Activated CD8-positive, alpha-beta memory T cell treated with anti-CD3 and anti-CD28 coated beads for 36 hours (primary cell): ENCODE measurements at regions not wholly inside any gene's neighbourhood (a gene's known extent, or its start where the extent isn't known, plus 50 kb on each side); places are given as distances from the start of the nearest gene placed in this dataset.

Experiments
- CTCF ChIA-PET: fragments of 350-600 bp; sonication (Branson Sonifier 250); formaldehyde crosslinking; loops from one replicate; lab custom pipeline; 2021; ENCODE audit warnings: antibody characterized with exemption; lab: Charles Lee
- POLR2A ChIA-PET: fragments of 350-600 bp; sonication (Branson Sonifier 250); formaldehyde crosslinking; loops from one replicate; lab custom pipeline; 2021; ENCODE audit warnings: antibody characterized with exemption; lab: Charles Lee

GRCh38 chr3:106263011-106263410, 394.2 kb upstream of the CBLB start:
- ChIA-PET POLR2A (no interaction called here), CTCF (no interaction called here)

- POLR2A ChIA-PET = no interaction called here
- CTCF ChIA-PET = no interaction called here
Measured at GRCh38 chr3:106263546-106263945, 394.7 kb upstream of the CBLB start.

GRCh38 chr3:106265704-106266103, 396.9 kb upstream of the CBLB start:
- ChIA-PET POLR2A (no interaction called here), CTCF (no interaction called here)

DNA sequence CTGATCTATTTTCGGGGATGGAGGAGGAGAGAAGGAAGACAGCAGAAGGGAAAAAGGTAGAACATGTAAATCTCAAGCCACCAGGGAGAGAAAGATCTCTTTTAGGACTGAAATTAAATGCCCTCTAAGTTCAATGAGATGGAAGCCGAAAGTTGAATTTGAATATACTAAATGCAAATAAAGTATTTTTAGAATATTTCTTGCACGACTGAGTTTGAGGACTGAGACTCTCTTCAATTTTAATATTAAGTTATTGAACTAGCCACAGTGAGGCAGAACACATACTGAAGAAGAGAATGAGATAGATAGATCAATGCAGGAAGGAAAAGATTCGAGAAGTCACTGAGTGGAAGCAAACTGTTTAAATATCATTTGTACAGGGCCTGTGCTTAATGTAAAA, 399.9 kb upstream of the CBLB start:
- ChIA-PET POLR2A (no interaction called here), CTCF (no interaction called here)

DNA sequence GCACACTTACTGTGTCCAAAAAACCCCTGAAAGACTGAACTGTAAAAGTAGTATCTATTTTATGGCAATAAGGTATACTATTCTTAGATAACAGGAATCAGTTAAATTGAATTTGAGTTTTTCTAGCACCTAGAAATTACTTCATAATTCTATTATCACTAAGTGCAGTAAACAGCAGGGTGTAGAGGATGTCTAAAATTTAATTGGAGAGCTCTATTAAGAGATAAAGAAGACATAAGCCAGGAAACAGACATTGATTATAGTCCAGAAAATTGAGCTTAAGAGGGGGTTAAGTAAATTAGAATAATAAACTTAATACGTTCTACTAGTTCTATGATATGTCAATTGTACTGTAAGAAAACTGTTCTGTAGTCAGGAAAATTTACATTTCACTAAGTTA, 403.5 kb upstream of the CBLB start:
- POLR2A ChIA-PET = no interaction called here

DNA sequence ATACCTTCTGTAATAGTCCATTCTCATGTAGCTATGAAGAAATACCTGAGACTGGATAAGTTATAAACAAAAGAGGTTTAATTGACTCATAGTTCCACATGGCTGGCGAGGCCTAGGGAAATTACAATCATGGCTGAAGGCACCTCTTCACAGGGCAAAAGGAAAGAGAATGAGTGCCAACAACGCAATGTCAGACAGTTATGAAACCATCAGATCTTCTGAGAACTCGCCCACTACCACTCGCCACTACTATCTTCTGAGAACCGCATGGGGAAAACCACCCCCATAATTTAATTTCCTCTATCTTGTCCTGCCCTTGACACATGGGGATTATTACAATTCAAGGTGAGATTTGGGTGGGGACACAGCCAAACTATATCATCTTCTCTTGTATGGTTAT, 406.8 kb upstream of the CBLB start:
- ChIA-PET CTCF (no interaction called here), POLR2A (no interaction called here)

More for the DNA sequence above, 403.5 kb upstream of the CBLB start:
- CTCF ChIA-PET = no interaction called here

- ChIA-PET CTCF (no interaction called here), POLR2A (no interaction called here)
Measured at GRCh38 chr3:106276151-106276550, 407.3 kb upstream of the CBLB start.

DNA sequence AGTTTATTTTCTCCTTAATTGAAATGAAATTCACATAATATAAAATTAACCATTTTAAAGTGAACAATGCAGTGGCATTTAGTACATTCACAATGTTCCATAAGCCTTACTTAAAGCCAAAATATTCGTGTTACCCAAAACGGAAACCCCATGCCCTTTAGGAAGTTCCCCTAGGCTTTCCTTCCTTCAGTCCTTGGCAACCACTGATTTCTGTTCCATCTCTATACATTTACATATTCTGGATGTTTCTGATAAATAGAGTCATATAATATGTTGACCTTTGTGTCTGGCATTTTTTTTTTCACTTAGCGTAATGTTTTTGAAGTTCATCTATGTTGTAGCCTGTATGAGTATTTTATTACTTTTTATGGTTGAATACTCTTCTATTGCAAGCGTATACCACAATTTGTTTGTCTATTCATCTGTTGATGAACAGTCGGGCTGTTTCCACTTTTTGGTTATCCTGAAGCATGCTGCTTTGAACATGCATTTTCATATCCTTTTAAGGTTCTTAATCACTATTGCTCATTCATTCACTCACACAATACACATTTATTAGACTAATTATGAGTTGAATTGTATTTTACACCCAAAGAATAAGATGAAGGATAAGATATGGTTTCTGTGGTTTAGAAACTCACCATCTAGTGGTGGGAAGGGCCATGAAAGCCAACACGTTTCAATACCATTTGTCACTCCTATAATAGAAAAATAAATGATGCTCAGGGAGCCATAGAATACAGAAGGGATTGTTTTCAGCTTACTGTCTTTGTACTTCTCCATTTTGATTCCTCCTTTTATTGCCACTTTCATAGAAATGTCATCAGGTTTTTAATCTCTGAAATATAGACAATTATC, 408.2 kb upstream of the CBLB start:
- ChIA-PET CTCF (no interaction called here), POLR2A (no interaction called here)

- POLR2A ChIA-PET = no interaction called here
Measured at GRCh38 chr3:106277731-106278130, 408.9 kb upstream of the CBLB start.

DNA sequence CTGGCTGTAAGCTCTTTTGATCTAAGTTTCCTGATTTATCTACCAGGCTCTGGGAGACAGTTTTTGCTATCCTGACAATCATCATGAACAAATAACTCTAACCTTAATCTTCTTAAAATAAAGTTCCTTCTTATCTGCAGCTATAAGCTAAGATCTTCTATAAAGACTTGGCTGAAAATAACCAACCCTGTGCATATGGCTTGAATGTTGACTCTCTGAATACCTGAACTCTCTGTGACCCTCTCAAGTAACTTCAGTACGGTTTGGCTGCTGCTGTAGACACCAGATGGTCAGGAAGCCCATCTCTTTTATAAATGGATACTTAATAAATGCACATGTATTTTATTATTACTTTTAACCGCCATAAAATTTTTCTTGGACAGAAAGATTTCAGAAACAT, 412.4 kb upstream of the CBLB start:
- CTCF ChIA-PET = no interaction called here

More at GRCh38 chr3:106277731-106278130, 408.9 kb upstream of the CBLB start:
- CTCF ChIA-PET = no interaction called here

DNA sequence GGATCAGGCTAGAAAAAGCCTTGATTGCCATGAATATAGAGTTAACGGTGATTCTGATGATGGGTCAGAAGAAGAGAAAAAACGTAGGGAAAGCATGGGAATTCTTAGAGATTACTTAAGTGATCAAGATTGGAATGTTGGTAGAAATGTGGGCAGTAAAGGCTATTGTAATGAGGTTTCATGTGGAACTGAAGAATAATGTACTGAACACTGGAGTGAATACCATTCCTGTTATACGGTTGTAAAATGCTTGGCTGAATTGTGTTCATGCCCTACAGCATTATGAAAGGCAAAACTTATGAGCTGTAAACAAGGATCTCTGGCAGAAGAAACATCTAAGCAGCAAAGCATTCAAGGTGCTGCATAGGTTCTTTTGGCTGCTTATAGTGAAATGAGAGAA, 414.1 kb upstream of the CBLB start:
- CTCF ChIA-PET = no interaction called here
- POLR2A ChIA-PET = no interaction called here

More for the DNA sequence above, 412.4 kb upstream of the CBLB start:
- POLR2A ChIA-PET = no interaction called here

- POLR2A ChIA-PET = no interaction called here
Measured at GRCh38 chr3:106288781-106289180, 420.0 kb upstream of the CBLB start.

GRCh38 chr3:106290304-106290997, 421.6 kb upstream of the CBLB start:
- ChIA-PET POLR2A (no interaction called here), CTCF (no interaction called here)

More at GRCh38 chr3:106288781-106289180, 420.0 kb upstream of the CBLB start:
- CTCF ChIA-PET = no interaction called here

DNA sequence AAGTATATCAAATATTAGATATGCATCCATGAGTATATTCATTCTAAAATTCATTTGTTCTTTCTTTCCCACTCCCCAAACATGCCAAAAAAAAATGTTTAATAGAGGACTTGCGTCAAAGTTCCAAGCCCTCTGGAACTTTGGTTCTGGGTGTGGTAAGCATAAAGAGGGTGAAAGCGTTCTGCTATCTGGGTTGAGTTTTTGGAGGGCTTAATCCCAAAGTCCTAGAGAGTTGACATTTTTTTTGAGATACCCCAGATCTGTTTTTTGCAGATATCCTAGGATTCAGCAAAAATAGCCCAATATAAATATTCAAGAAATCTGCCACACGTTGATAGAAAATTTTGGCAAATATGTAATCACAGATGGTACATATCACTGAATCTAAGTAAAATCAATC, 424.3 kb upstream of the CBLB start:
- POLR2A ChIA-PET = no interaction called here
- CTCF ChIA-PET = no interaction called here

DNA sequence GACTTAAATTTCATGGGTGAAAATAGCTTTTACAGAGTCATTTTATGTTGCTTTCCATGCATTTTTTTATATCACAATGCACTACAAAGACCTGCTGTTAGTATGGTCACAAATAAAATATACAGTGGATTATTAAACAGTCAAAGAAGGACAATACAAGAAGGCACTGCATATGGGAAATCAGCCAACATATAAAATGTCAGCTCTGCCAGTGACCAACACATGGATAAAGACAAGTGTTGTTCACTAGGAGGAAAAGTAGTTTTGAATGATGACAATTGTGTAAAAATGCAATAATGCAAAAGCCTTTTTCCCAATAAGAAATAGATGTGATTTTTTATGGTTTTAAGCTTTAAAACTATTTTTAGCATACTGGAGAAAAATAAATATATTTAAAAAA, 425.3 kb upstream of the CBLB start:
- ChIA-PET CTCF (no interaction called here), POLR2A (no interaction called here)

- POLR2A ChIA-PET = no interaction called here
- CTCF ChIA-PET = no interaction called here
Measured at GRCh38 chr3:106296062-106296461, 427.2 kb upstream of the CBLB start.

DNA sequence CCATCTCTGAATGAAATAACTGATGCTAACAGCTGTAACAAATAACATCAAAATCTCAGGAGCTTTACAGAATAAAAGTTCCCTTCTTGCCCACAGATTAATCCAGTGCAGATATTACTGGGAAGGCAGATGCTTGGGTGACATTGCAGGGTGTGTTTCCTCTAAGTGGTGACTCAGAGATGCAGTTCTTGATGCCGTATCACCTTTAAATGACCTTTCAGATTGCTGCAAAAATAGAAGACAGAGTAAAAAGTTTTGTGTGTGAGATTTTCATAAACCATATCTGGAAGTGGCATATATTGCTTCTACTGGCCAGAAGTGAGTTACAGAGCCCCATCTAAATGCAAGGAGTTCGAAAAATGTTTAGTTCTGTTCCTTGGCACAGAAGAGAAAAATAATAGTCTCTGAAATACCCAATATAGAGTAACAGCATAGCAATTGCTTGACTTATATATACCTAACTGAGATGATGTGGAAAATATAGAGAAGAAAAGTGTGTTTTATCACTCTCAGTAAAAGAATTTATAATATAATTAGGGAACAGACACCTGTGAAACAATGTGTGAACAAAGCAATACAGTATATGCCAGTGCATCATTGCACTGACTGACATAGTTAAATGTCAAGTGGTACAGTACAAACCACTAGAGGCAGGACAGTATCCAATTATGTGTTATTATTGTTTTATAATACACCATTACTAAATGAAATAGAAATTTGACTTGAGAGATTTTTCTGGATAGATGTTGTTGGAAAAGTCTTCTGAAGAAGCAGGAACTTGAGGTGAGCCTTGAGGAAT, 430.7 kb upstream of the CBLB start:
- CTCF ChIA-PET = no interaction called here

GRCh38 chr3:106302451-106303221, 433.8 kb upstream of the CBLB start:
- POLR2A ChIA-PET = interaction anchor here (0.5 to 0.7 kb wide), 4 partner anchors 30 to 399 kb away, joined by 3 to 7 read pairs (median 4); no protein-coding TSS in a partner anchor

More for the DNA sequence above, 430.7 kb upstream of the CBLB start:
- POLR2A ChIA-PET = no interaction called here

GRCh38 chr3:106303766-106304165, 435.0 kb upstream of the CBLB start:
- ChIA-PET POLR2A (no interaction called here), CTCF (no interaction called here)

More at GRCh38 chr3:106302451-106303221, 433.8 kb upstream of the CBLB start:
- CTCF ChIA-PET = no interaction called here
